ENCODE measurements at regions not wholly inside any gene's neighbourhood (a gene's known extent, or its start where the extent isn't known, plus 50 kb on each side); places are given as distances from the start of the nearest gene placed in this dataset.

DNA sequence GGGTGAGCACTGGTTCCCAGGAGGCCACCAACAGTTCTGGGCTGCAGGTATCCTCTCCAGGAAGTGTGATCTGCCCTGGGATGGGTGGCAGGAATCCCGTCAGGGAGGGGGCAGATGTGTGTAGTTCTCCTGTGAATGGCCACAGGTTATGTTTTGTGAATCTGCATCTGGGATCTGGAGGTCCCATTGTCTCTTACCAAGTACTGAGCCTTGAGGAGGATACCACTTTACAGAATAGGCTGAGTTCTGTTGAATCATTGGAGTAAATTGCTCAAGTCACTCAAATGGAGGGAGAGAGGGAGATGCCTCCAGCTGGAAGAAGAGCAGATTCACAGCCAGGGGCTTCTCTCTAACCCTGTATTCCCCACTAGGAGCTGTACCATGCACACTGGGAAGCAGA is 168.2 kb downstream of the ANKRD30B start:
- TF ChIP-seq SPI1 (IDR thresholded peaks at IDR 0.05; ENCODE audit: borderline replicate concordance, low read depth) (no peak), GABPA (IDR thresholded peaks at IDR 0.05; ENCODE audit: low read depth) (no peak)
- TF ChIP-seq, protein P1, sequence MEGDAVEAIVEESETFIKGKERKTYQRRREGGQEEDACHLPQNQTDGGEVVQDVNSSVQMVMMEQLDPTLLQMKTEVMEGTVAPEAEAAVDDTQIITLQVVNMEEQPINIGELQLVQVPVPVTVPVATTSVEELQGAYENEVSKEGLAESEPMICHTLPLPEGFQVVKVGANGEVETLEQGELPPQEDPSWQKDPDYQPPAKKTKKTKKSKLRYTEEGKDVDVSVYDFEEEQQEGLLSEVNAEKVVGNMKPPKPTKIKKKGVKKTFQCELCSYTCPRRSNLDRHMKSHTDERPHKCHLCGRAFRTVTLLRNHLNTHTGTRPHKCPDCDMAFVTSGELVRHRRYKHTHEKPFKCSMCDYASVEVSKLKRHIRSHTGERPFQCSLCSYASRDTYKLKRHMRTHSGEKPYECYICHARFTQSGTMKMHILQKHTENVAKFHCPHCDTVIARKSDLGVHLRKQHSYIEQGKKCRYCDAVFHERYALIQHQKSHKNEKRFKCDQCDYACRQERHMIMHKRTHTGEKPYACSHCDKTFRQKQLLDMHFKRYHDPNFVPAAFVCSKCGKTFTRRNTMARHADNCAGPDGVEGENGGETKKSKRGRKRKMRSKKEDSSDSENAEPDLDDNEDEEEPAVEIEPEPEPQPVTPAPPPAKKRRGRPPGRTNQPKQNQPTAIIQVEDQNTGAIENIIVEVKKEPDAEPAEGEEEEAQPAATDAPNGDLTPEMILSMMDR (IDR thresholded peaks at IDR 0.05; ENCODE audit: insufficient read depth, low read length), result no peak
- TF ChIP-seq, protein P2, sequence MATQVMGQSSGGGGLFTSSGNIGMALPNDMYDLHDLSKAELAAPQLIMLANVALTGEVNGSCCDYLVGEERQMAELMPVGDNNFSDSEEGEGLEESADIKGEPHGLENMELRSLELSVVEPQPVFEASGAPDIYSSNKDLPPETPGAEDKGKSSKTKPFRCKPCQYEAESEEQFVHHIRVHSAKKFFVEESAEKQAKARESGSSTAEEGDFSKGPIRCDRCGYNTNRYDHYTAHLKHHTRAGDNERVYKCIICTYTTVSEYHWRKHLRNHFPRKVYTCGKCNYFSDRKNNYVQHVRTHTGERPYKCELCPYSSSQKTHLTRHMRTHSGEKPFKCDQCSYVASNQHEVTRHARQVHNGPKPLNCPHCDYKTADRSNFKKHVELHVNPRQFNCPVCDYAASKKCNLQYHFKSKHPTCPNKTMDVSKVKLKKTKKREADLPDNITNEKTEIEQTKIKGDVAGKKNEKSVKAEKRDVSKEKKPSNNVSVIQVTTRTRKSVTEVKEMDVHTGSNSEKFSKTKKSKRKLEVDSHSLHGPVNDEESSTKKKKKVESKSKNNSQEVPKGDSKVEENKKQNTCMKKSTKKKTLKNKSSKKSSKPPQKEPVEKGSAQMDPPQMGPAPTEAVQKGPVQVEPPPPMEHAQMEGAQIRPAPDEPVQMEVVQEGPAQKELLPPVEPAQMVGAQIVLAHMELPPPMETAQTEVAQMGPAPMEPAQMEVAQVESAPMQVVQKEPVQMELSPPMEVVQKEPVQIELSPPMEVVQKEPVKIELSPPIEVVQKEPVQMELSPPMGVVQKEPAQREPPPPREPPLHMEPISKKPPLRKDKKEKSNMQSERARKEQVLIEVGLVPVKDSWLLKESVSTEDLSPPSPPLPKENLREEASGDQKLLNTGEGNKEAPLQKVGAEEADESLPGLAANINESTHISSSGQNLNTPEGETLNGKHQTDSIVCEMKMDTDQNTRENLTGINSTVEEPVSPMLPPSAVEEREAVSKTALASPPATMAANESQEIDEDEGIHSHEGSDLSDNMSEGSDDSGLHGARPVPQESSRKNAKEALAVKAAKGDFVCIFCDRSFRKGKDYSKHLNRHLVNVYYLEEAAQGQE (IDR thresholded peaks at IDR 0.05; ENCODE audit: insufficient replicate concordance, low read depth), result no peak
- Histone ChIP-seq H3K27me3 (ENCODE audit: insufficient read depth, poor library complexity, severe bottlenecking) (no peaks in the 10 kb centered on the region), H3K27ac (replicated peaks) (no peak overlapping the region), H3K4me3 (replicated peaks; ENCODE audit: insufficient read depth, low read length) (no peak overlapping the region)
- no peak for DNase-seq (ENCODE audit: low read depth in 1 of 2, low spot score in 1 of 2)

DNA sequence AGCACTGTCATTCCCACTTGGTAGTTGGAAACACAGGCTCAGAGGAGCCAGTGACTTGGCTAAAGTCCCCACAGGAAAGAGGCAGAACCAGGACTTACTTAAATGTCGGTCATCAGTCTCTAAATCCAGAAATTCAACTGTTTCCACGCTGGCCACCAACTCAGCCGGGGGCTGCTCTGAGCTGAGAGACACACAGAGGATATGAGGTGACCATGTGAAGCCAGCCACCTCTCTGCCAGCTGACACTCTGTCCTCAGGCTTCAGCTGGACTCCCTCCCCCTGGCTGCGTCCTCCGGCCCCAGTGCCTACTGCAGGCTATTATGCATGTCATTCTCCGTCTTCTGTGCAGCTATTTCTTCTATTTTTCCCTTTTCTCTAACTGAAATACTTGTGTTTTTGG is 168.9 kb downstream of the ANKRD30B start:
- Histone ChIP-seq H3K4me3 (replicated peaks; ENCODE audit: insufficient read depth, low read length) (no peak overlapping the region), H3K27ac (replicated peaks) (no peak overlapping the region), H3K27me3 (ENCODE audit: insufficient read depth, poor library complexity, severe bottlenecking) (no peaks in the 10 kb centered on the region)
- DNase-seq (ENCODE audit: low read depth in 1 of 2, low spot score in 1 of 2), result no peak
- TF ChIP-seq, protein P1 (IDR thresholded peaks at IDR 0.05; ENCODE audit: insufficient read depth, low read length), result no peak
- TF ChIP-seq POLR2AphosphoS5 (IDR thresholded peaks at IDR 0.05; ENCODE audit: low read depth) (no peak), SPI1 (IDR thresholded peaks at IDR 0.05; ENCODE audit: borderline replicate concordance, low read depth) (no peak)

DNA sequence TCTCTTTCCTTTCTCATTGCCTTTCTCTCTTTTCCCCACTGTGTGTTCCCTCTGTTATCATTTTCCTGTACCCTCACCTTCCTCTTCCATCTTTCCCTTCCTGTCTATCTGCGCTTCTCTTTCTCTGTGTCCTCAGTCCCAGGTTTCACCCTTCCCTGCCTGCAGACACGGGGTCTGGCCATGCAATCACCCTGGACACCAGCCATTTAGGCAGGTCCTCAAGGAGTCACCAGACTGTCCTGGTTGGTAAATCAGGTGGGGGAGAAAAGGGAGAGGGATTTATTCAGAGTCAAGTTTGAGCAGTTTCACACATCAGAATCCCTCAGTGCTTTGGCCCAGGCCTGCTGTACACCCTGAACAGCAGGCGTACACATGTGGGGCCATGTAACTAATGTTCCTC is 169.3 kb downstream of the ANKRD30B start:
- no peak for DNase-seq (ENCODE audit: low read depth in 1 of 2, low spot score in 1 of 2)
- Histone ChIP-seq H3K4me3 (replicated peaks; ENCODE audit: insufficient read depth, low read length) (no peak overlapping the region), H3K27me3 (ENCODE audit: insufficient read depth, poor library complexity, severe bottlenecking) (no peaks in the 10 kb centered on the region), H3K27ac (replicated peaks) (no peak overlapping the region)
- TF ChIP-seq POLR2AphosphoS5 (IDR thresholded peaks at IDR 0.05; ENCODE audit: low read depth) (no peak), SPI1 (IDR thresholded peaks at IDR 0.05; ENCODE audit: borderline replicate concordance, low read depth) (no peak), GABPA (IDR thresholded peaks at IDR 0.05; ENCODE audit: low read depth) (no peak)
- TF ChIP-seq, protein P2 (IDR thresholded peaks at IDR 0.05; ENCODE audit: insufficient replicate concordance, low read depth), result no peak
- TF ChIP-seq, protein P1 (IDR thresholded peaks at IDR 0.05; ENCODE audit: insufficient read depth, low read length), result no peak

DNA sequence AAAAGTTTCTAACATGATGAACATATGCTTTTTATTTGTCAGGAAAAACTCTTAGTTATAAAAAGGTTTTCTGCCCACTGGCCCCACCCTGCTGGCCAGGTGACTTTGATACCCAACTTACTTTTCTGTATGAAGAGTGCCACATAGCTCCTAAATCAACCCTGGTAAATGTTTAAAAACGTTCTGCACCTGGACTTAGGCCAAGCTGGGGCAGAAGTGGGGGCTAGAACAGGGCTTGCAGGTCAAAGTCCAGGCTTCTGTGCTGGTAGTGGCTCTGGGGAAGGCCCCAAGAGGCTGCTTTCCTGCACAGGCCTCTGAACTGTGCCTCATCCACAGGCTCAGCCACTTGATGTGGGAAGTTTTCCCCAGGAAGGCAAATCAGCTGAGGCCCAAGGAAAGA is 171.7 kb downstream of the ANKRD30B start:
- no peak for DNase-seq (ENCODE audit: low read depth in 1 of 2, low spot score in 1 of 2)
- Histone ChIP-seq H3K27ac (replicated peaks) (no peak overlapping the region), H3K27me3 (ENCODE audit: insufficient read depth, poor library complexity, severe bottlenecking) (no peaks in the 10 kb centered on the region), H3K4me3 (replicated peaks; ENCODE audit: insufficient read depth, low read length) (no peak overlapping the region)
- TF ChIP-seq SPI1 (IDR thresholded peaks at IDR 0.05; ENCODE audit: borderline replicate concordance, low read depth), result no peak
- TF ChIP-seq, protein P1 (IDR thresholded peaks at IDR 0.05; ENCODE audit: insufficient read depth, low read length), result no peak
- TF ChIP-seq GABPA (IDR thresholded peaks at IDR 0.05; ENCODE audit: low read depth), result no peak
- no peak for TF ChIP-seq POLR2AphosphoS5 (IDR thresholded peaks at IDR 0.05; ENCODE audit: low read depth)
- TF ChIP-seq, protein P2 (IDR thresholded peaks at IDR 0.05; ENCODE audit: insufficient replicate concordance, low read depth), result no peak
